NK-92 treated with Interleukin-12 subunit alpha and Interleukin-12 subunit beta, amount 100 ng/mL, for 24 hours (cell line): ENCODE measurements at regions not wholly inside any gene's neighbourhood (a gene's known extent, or its start where the extent isn't known, plus 50 kb on each side); places are given as distances from the start of the nearest gene placed in this dataset.

Experiments
- DNase-seq: peaks from one replicate; lab custom pipeline; 2025; lab: John Stamatoyannopoulos, UW

DNA sequence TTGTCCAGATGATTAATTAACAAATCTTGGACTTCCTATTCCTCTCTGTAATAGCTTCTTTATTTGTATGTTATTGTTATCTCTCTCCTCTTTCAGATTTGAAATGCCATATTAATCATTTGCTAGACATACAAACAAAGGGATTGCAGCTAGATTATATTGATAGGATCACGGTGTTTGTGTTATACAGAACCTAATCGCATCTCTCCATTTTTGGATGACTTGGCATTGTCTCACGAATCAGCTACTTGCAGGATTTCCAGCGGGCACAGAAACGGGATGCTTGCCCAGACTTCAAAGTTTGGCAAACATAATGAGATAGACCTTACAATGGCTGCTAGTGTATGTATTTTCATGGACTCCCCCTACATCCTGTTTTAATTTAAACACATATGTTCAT, 368.1 kb downstream of the TLE4 start:
- no peak for DNase-seq

DNA sequence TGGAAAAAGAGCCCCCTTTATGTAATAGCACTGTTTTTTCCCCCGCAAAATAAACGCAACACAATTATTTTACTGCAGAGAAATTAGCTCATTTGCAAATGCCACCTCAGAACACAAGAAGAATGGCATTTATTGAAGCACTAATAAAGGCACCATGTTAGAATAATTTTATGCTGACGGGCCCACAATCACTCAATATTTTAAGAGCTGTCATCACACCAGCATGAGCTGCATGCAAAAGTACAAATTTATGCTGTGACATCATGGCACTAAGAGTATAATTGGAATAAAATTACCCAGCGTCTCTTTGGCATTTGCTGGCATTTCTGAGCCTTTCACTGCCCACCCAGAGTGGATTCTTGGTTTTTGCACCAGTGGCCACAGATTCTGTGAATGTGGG, 364.6 kb downstream of the TLE4 start:
- no peak for DNase-seq

DNA sequence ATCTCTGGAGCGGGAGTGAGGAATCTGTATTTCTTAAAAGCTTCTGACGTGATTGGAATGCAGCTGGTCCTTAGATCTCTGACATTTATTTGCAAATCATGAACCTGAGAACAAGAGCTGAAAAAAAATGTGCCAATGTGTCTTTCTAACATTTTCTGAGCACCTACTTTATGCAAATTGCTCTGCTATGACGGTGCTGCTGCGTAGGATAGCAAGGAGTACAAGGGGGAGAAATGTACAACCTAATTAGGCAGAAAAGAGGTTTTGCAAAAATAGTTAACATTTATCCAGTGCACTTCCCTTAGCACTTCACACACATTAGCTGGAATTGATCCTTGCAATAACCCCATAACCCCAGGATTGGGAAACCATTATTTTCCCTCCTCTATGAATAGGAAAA, 357.5 kb downstream of the TLE4 start:
- DNase-seq, result no peak

DNA sequence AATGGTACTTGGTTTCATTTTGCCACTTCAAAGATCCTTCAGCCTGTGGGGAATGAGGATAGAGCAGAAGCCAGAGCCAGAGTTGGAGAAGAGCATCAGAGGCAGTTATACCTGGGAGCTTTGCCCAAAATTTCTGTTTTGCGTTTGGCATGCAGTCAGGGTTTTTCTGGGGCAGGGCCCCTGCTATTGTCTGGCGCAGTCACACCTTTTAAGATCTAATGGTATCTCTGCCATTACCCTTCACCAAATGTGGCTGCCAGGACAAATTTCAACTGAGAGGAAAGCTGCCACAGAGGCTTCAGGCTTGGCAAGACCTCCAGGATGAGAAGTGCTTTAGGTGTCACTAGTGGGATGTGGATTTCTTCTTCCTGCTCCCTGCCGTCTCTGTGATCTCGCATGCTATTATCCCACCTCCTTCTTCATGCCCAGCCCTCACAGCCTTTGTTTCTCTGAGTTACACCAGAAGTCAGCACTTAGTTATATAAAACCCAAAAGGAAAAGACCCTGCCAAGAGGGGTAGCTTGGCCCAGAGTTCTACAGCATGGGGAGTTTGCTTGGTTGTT, 357.0 kb downstream of the TLE4 start:
- DNase-seq, result no peak

DNA sequence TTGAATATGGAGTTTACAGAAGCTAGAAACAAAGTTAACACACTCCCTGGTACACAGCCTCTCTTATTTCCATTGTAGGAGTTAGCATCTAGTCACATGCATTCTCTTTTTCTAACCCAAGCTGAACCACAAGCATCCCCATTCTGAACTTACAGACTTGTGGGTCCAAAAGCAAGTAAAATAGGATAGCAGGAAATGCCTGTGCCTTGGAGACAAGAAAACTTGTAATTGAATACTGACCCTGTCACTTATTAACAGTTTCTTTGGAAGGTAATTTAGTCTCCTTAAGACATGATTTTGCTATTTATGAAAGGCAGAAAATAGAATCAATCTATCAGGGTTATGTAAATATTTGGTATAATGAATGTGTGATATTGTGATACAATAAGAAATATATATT, 353.6 kb downstream of the TLE4 start:
- DNase-seq, result no peak

DNA sequence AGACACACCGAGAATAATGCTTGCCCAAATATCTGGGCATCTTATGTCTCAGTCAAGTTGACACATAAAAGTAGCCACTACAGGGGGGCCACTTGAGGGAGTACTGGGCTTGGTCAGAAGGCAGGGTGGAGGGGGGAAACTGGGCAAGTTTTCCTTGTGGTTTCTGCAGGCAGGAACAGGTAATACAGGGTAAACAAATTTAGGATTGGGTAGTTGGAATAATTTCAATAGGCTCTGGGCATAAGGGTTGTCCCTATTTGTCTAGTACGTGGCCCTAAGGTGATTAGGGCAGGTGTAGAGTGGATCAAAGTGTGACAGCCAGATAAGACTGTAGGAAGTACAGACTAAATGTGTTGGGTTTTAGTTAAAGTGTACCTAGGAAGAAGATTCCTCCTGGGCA, 353.1 kb downstream of the TLE4 start:
- no peak for DNase-seq

DNA sequence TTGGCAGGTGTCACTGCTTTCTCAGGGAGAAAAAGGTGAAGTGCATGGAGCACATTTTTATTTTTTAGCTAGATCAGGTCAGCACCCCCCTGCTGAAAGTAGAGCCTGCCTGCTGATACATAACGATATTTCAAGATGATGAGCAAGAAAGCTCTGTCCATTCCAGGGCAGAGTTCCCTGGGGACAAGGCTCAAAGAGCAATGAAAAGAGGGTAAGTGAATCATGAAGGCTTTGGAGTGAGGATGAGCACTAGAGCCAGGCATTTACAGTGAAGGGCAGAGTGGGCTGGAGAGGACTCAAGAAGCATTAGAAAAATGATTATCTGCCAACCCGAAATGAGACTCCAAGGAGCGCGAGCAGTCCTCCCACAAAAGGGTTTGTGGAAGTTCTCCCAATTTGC, 345.7 kb downstream of the TLE4 start:
- DNase-seq, result no peak

DNA sequence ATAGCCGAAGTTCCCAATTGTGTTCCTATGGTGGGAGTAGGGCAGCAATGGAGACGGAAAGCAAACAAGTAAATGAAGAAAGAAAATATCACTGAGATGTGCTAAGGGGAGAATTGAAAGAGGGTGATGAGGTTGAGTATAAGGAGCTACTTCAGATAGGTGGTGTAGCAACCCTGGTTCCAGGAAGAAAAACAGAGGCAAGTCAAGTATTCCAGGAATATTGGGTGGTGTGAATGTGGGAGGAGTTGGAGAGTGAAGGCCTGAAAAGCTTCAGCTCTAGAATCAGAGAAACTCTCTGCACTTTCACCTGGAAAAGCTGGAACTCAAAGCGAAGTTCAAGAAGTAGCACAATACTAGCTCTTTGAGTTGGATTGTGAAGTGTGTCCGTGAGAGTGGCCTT, 342.1 kb downstream of the TLE4 start:
- DNase-seq, result no peak

DNA sequence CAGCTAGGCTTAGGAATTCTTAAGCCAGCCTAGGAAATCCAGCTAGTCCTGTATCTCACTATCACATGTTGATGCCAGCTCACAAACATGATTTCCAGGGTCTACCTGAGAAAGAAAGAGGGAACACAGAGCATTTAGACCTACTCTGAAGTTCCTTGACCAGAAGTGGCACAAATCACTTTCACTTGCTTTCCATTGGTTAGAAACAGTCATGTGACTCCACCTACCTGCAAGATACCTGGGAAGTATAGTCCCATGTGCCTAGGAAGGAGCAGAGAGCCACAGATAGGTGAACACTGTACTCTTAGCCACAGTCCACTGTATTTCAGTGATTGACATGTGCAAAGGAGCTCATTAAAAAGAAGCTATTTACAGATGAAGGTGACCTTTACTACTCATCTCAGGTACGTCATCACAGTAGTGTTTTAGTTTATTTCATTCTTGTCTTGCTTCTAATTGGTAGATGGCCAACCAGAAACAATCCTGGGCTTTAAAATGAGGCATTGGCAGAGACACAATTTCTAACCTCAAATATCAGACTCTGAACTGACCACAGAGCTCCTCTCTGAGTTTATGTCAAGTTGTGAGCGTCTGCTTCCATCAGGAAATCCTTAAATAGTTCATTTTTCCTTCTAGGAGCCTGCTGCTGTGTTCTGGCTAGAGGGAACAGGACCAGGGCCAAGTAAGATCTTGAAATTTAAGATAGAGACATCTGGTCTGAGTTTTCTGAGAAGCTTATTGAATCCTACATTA, 340.7 kb downstream of the TLE4 start:
- no peak for DNase-seq

DNA sequence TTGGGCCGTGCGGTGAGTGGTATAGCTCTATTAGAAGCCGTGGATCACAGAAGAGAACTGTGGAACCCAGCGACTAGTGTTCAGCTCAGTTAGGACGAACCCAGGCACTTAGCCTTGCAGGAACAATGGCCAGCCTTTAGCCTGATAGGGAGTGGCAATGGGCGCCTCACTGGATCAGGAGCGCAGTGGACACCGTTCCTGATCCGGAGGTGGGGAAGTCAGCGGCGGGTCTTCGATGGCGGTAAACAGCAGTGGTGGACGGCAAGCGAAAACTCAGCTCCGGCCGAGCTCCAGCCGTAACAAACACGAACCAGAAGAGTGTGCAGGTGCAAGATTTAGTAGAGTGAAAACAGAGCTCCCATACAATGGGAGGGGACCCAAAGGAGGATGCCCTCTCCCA, 340.0 kb downstream of the TLE4 start:
- DNase-seq, result no peak

DNA sequence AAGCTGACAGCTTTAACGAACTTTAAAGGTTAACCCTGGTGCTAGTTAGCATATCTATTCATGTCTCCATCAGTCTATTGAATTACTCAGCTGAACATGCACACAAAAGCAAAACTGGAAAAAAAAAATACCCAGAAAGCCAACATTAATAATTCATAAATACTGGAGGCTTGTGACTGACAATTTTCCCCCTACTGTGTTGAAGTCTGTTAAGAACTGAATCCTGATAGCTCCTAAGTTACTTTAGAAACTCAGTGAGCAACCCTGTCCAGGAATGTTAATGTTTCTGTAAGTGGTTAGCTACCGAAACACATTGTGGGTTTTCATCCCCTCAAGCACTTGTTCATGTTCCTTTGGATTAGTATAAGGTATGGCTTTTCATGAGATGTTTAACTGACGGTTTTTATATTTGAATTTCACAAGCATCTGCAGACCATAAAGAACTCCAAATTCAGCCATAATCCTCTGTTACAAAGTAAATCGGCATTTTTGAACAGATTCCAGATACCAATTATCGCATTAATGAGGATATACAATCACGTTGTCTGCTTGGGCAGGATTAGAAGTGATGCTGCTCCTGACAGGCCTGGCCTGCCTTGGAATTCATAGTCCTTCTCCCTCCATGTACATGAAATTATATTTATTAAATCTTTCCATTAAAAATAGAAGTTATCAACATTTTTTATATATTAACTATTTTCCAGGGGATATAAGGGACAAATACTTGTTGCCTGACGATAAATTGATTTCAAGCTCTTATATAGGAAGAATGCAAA, 331.2 kb downstream of the TLE4 start:
- DNase-seq, result no peak

DNA sequence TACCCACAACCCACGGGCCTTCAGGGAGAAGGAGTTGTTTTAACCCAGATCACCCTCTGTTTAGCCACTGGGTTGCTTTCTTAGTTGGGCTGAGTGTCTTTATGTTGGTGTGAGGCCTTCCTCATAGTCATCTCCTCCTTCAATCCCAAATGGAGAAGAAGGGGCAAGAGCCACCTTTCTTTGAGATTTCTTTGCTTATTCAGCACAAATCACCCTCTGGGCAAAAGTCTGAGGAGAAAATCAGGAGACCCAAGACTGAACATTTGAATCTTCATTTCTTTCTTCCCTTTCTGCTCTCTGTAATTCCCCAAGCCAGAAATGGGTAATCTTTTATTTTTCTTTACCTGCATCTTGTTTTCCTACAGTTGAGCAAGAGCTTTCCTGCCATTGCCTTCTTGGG, 329.0 kb downstream of the TLE4 start:
- no peak for DNase-seq

DNA sequence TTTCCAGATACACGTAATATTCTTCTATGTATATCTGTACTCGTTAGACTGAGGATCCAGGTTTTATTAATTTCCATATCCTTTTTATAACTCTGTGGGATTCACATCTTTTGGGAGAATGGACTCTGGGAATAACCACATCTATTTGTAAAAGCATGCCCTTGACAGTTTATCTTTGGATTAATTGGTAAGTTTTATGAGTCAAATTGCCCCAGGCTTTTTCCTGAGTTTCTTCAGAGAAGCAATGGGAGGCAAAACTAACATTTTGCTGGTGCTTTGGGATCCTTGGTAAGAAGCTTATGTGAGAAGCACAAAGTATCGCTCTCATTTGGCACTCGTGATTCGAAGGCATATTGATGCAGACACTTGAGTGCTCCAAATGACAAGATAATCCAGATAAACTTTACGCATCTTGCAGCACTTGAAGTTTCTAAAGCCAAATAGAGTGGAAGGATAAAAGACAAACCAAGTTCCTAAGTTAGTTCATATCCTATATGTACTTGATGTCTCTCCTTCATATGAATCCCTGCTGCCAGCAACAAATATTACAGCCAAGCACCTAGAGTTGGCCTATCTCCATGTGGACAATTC, 324.7 kb downstream of the TLE4 start:
- no peak for DNase-seq

DNA sequence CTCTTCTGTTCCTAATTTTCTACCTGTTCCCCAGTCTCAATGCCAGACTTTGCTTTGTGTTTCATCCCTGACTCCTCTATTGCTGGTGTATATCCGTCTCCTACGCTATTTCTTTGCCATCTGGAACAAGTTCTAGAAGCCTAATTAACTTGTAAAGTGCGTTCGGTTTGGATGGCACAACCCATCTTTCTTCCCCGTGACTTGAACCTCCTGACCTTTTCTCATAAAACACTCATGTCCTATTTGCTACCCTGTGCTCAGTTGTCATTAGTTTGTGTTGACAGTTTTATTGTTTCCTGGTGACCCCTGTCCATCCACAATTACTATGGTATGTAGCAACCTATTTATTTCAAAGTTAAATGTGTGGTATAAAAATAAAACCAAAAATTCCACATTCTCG, 323.5 kb downstream of the TLE4 start:
- DNase-seq, result no peak

DNA sequence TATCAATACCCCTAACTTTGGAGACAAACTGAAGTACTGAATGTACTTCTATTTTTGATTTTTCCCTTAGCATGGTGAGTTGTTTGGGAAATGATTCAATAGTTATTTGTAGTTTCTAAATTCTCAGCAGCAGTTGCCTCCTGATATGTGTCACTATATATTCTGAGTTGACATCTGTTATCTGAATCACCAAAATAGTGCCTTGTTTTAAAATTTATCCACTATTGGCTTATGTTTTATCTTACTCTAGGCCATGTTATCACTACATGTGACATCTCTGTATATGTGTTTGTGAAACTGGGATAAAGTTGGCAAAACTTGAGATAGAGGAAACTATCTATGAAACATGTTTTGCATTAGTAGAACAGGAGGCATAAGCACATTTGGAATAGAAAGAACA, 317.6 kb downstream of the TLE4 start:
- no peak for DNase-seq

DNA sequence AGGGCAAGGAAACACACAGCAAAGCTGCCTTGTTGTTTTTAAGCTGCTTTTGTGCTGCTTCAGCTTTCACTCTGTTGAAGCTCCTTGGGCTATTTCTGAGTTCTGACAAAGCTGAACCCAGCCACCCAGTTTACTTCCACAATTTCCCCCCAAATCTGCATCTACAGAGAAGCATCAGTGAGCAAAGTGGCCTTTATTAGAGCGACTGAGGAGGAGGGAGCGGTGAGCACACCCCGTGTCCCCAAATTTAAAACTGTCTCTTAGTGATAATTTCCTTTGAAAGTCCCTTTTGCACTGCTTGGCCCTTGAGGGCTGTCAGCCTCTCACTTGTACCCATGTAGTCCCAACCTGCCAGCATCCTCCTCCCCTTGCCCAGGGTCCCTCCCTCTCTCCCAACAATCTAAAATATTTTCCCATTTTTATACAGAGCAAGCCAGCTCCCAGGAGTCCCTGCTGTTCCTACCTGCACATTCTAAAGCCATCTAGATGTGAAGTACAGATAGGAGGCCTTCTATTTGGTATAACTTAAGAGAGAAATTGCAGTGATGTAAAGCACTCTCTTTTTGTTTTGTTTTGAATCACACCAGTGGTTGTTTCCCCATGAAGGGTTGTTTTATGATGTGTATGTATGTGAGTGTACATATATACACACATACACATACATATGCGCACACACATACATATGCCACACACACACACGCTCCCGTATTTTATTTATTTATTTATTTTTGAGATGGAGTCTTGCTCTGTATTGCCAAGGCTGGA, 313.5 kb downstream of the TLE4 start:
- no peak for DNase-seq

DNA sequence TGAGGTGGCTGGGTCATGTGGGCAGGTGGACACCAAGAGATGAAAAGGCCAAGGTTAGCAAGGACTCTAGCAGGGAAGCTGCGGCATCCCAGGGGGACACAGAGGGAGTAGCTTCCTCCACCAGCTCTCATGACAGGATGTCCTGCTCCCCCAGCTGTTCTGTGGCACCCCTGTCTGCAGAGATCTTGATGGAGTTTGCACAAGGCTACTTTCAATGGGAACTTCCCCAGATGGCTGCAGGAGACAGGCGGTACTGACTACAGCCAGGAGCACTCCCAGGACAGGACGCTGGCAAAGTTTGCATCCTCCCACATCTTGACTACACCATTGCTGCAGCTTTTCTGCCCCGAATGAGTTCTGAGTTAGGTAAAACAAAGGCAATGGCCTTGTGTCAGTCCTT, 312.8 kb downstream of the TLE4 start:
- no peak for DNase-seq

DNA sequence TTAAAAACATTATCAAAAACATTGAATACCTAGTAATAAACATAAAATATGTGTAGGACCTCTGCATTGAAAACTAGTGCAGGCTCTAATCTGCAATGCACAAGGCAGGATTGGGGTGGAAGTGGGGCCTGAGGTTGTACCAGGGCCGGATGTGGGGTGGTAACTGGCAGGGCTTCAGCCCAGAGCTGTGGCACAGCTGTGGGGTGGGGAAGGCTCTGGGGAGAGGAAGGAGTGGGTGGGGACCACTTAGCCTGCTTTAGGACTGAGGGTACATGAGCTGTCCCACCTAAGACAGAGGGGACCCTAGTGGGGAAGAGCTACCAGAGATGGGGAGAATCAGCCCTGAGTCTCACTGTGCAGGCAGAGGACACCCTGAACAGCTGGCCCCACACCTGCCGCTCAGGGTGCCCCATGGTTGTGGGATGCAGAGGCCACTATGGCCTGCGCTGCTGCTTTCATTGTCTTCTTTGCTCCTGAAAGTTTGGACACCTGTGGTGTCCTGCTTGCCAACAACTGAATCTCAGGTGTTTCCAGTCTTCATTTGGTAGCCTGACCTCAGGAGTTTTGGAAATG, 311.4 kb downstream of the TLE4 start:
- peak; percentile 13 for DNase-seq

DNA sequence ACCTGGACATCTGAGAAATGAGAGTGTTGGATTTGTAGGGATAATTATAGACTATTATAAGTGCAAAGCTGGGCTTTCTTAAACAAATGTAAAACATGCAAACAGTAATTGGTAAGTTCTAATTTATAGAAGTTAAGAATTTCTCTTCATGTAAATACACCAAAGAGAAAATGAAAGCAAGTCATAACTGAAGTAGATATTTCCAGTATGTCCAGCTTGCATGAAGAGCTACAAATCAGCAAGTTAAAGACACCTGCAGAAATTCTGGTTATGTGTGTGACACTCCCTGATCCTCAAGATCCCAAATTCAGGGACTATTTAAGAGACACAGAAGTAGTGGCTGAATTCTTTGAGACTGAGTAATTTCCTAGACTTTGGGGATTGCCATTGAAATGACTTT, 308.9 kb downstream of the TLE4 start:
- DNase-seq, result no peak

DNA sequence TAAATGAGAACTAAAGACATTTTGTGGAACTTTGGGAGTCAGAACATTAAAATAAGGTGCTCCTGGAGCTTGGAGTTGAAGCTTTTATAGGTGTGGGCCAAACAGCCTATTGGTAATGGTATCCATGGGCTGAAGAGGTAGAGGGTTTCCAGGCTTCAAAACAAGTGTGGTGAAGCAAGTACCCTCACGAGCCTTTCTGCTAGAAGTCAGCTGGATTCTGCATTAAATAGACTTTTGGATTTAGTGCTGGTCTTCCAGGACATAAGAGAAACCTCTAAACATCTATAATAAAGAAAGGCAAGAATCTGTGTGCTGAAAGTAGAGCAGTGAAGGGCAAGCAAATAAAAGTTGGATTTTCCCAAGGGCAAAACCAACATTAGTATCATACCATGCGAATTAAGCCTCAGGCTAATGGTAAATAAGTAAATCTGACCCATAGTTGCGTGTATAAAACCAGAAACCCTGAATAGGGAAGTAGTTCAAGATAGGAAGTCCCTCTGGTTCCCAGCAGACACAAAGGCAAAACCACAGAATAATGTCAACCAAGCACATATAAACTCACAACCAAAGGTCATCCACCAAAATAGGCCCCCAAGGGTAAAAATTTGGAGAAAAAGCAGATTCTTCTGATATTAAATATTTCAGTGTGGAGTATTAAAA, 306.3 kb downstream of the TLE4 start:
- DNase-seq, result no peak

DNA sequence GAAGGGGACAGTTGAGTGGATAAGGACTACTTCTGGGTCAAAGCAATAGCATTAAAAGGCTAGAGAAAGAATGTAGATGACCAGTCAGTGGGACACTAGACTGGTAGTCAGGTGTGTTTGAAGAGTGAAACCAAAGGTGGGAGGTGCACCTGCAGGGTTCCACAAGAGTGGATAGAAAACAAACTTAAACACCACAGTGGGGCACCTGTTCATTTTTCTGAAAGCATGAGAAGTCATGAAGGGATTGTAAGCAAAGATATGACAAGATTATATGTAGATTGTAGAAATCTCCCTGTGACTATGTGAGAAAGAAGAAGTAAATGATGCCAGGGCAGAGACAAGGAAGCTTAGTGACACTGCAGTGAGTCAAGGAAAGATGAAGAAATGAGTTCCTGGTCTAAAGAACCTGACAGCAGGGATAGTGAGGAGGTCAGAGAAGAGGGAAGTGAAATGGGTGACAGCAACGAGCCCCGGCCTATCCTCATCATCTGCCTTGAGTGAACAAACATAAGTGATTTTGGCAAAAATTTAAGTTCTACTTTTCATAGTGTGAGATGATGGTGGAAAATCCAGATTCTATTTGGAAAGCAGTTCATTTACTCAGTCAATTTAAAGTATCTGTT, 296.9 kb downstream of the TLE4 start:
- DNase-seq, result no peak
